Tibial artery (tissue), 4 donors: ENCODE measurements at regions not wholly inside any gene's neighbourhood (a gene's known extent, or its start where the extent isn't known, plus 50 kb on each side); places are given as distances from the start of the nearest gene placed in this dataset.

Experiments
- DNase-seq, 2 donors: peaks; one replicate each; pipeline ENCODE4 v3.0.0-alpha.2; 2019
- H3K27ac ChIP-seq, 2 donors: fragments of 200-600 bp; sonication (generic) in 1 of 2; 1 replicate in 1 of 2; 2 replicates in 1 of 2; pipeline ENCODE4 v1.5.1; 2018 to 2019; ENCODE audit warnings: mild to moderate bottlenecking in 1 of 2
- H3K27me3 ChIP-seq, 2 donors: fragments of 200-600 bp; sonication (generic) in 1 of 2; one replicate each; pipeline versions ENCODE4 v1.5.1 to v1.6.0; 2016 to 2019
- H3K36me3 ChIP-seq, 3 donors: fragments of 200-600 bp; sonication (generic) in 2 of 3; one replicate each; pipeline ENCODE4 v1.5.1; 2016 to 2019; ENCODE audit warnings: mild to moderate bottlenecking in 2 of 3
- H3K4me1 ChIP-seq, 4 donors: fragments of 200-600 bp; sonication (generic) in 2 of 4; 1 replicate in 3 of 4; 2 replicates in 1 of 4; pipeline ENCODE4 v1.5.1; 2016 to 2019
- H3K4me3 ChIP-seq, 2 donors: fragments of 200-600 bp; sonication (generic) in 1 of 2; 1 replicate in 1 of 2; 2 replicates in 1 of 2; pipeline ENCODE4 v1.5.1; 2018 to 2019; ENCODE audit warnings: mild to moderate bottlenecking in 2 of 2
- H3K9me3 ChIP-seq, 3 donors: fragments of 200-600 bp; sonication (generic) in 1 of 3; one replicate each; pipeline ENCODE4 v1.5.1; 2016 to 2019
- CTCF ChIP-seq, 2 experiments: fragments of 200-600 bp in 1 of 2; fragments of 450-650 bp in 1 of 2; IDR thresholded peaks; one replicate each; pipeline ENCODE4 v1.5.1; 2017 to 2019; ENCODE audit warnings: antibody characterized with exemption in 2 of 2, mild to moderate bottlenecking in 1 of 2, moderate library complexity in 1 of 2
- intact Hi-C: fragments of 100-400 bp; cut with DNase I; formaldehyde crosslinking; loops from one replicate; pipeline ENCODE4 v1.15.0; 2023; ENCODE audit warnings: low total_unique reads

- Histone ChIP-seq H3K27ac (no peak overlapping the region), H3K4me3 (no peak overlapping the region), H3K9me3 (no peaks in the 10 kb centered on the region), H3K4me1 (no peaks in the 10 kb centered on the region), H3K36me3 (no peaks in the 10 kb centered on the region), H3K27me3 (no peaks in the 10 kb centered on the region)
- intact Hi-C loops, result no loop called here
- no peak for DNase-seq
- TF ChIP-seq CTCF (IDR thresholded peaks at IDR 0.05), result no peak
Measured at GRCh38 chr15:54841701-54842305, 354.9 kb downstream of the RSL24D1 start.

- no peak for DNase-seq
- H3K4me3 ChIP-seq, result no peak overlapping the region
- no peaks in the 10 kb centered on the region for H3K27me3 ChIP-seq
- TF ChIP-seq CTCF (IDR thresholded peaks at IDR 0.05), result no peak
- no peaks in the 10 kb centered on the region for H3K9me3 ChIP-seq
- no peak overlapping the region for H3K27ac ChIP-seq
- H3K36me3 ChIP-seq, result no peaks in the 10 kb centered on the region
- intact Hi-C loops, result no loop called here
- H3K4me1 ChIP-seq, result no peaks in the 10 kb centered on the region
Measured at GRCh38 chr15:54840621-54841398, 355.9 kb downstream of the RSL24D1 start.

GRCh38 chr15:54839379-54839778 lies 357.4 kb downstream of the RSL24D1 start:
- no peak for TF ChIP-seq CTCF (IDR thresholded peaks at IDR 0.05)
- intact Hi-C loops, result no loop called here
- DNase-seq, result no peak
- no peak overlapping the region for H3K4me3 ChIP-seq
- no peaks in the 10 kb centered on the region for H3K4me1 ChIP-seq
- H3K27ac ChIP-seq, result no peak overlapping the region
- H3K9me3 ChIP-seq, result no peaks in the 10 kb centered on the region
- no peaks in the 10 kb centered on the region for H3K27me3 ChIP-seq
- H3K36me3 ChIP-seq, result no peaks in the 10 kb centered on the region

DNA sequence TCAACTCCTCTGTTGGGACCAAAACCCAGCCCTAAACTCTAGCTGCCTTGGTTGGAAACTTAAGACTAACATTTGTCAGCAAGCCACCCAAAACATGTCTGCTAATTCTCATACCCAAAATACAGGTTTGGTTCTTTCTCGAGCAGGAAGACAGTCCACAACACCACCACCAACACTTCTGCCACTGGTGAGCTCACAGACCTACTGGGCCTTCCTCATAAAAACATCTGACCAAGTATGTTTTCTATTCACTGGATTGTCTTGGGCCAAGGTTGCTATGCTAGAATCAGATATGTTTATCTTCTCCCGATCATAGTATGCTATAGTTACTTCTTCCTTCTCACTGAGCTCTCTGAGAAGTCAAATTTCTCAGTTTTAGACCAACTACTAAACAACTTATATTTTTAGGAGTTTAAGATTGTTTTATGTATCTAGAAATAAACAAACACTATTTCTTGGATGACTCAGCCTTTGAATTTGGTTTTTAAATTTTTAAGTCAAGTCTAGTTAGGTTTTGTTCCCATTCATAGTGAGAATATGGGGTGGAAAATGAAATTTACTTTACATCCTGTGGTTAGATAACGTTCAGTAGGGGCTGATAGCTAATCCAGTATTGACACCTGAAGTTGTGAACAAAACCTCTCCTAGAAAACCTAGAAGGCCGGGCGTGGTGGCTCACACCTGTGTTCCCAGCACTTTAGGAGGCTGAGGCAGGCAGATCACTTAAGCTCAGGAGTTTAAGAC lies 360.5 kb downstream of the RSL24D1 start:
- no peaks in the 10 kb centered on the region for H3K36me3 ChIP-seq
- TF ChIP-seq CTCF (IDR thresholded peaks at IDR 0.05), result no peak
- H3K27me3 ChIP-seq, result no peaks in the 10 kb centered on the region
- H3K27ac ChIP-seq, result no peak overlapping the region
- H3K4me3 ChIP-seq, result no peak overlapping the region
- intact Hi-C loops, result no loop called here
- DNase-seq, result no peak
- no peaks in the 10 kb centered on the region for H3K9me3 ChIP-seq
- no peaks in the 10 kb centered on the region for H3K4me1 ChIP-seq

GRCh38 chr15:54829821-54830220 lies 366.9 kb downstream of the RSL24D1 start:
- H3K27ac ChIP-seq, result no peak overlapping the region
- intact Hi-C loops, result no loop called here
- no peaks in the 10 kb centered on the region for H3K27me3 ChIP-seq
- no peaks in the 10 kb centered on the region for H3K36me3 ChIP-seq
- H3K9me3 ChIP-seq, result no peaks in the 10 kb centered on the region
- no peak overlapping the region for H3K4me3 ChIP-seq
- H3K4me1 ChIP-seq, result no peaks in the 10 kb centered on the region
- no peak for DNase-seq
- no peak for TF ChIP-seq CTCF (IDR thresholded peaks at IDR 0.05)
